HL-60 (cell line): ENCODE measurements at regions not wholly inside any gene's neighbourhood (a gene's known extent, or its start where the extent isn't known, plus 50 kb on each side); places are given as distances from the start of the nearest gene placed in this dataset.

Source experiments
- POLR2AphosphoS5 ChIP-seq: IDR thresholded peaks from 2 replicates; pipeline ENCODE4 v1.6.1; 2012; ENCODE audit warnings: low read depth
- TF ChIP-seq, protein P1 (sequence below): IDR thresholded peaks from one replicate; pipeline ENCODE4 v1.5.1; 2011; ENCODE audit warnings: low read length, control low read depth, inconsistent platforms; ENCODE audit not compliant: insufficient read depth
- TF ChIP-seq, protein P2 (sequence below): IDR thresholded peaks from 2 replicates; pipeline ENCODE4 v1.6.1; 2012; ENCODE audit warnings: low read depth; ENCODE audit not compliant: insufficient replicate concordance

DNA sequence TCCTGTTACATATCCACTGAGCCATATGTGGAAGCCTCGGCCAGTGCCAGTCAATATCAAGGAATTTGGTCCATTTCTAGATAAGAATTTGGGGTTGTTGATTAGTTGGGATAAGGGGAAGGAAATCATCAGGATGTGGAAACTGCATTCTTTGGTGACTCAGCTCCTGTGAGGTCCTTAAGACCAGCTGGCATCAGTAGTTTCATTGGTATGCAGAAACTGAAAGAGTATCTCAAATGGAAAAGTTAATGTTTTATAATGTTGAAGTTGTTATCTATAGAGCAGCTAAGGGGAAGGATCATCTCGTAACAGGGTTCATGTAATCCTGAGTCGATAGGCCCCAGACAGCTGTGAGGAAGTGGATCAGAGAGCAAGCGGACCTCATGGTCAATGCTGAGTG, 52.5 kb upstream of the PRNP start:
- TF ChIP-seq, protein P1, sequence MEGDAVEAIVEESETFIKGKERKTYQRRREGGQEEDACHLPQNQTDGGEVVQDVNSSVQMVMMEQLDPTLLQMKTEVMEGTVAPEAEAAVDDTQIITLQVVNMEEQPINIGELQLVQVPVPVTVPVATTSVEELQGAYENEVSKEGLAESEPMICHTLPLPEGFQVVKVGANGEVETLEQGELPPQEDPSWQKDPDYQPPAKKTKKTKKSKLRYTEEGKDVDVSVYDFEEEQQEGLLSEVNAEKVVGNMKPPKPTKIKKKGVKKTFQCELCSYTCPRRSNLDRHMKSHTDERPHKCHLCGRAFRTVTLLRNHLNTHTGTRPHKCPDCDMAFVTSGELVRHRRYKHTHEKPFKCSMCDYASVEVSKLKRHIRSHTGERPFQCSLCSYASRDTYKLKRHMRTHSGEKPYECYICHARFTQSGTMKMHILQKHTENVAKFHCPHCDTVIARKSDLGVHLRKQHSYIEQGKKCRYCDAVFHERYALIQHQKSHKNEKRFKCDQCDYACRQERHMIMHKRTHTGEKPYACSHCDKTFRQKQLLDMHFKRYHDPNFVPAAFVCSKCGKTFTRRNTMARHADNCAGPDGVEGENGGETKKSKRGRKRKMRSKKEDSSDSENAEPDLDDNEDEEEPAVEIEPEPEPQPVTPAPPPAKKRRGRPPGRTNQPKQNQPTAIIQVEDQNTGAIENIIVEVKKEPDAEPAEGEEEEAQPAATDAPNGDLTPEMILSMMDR, result no peak
- TF ChIP-seq, protein P2, sequence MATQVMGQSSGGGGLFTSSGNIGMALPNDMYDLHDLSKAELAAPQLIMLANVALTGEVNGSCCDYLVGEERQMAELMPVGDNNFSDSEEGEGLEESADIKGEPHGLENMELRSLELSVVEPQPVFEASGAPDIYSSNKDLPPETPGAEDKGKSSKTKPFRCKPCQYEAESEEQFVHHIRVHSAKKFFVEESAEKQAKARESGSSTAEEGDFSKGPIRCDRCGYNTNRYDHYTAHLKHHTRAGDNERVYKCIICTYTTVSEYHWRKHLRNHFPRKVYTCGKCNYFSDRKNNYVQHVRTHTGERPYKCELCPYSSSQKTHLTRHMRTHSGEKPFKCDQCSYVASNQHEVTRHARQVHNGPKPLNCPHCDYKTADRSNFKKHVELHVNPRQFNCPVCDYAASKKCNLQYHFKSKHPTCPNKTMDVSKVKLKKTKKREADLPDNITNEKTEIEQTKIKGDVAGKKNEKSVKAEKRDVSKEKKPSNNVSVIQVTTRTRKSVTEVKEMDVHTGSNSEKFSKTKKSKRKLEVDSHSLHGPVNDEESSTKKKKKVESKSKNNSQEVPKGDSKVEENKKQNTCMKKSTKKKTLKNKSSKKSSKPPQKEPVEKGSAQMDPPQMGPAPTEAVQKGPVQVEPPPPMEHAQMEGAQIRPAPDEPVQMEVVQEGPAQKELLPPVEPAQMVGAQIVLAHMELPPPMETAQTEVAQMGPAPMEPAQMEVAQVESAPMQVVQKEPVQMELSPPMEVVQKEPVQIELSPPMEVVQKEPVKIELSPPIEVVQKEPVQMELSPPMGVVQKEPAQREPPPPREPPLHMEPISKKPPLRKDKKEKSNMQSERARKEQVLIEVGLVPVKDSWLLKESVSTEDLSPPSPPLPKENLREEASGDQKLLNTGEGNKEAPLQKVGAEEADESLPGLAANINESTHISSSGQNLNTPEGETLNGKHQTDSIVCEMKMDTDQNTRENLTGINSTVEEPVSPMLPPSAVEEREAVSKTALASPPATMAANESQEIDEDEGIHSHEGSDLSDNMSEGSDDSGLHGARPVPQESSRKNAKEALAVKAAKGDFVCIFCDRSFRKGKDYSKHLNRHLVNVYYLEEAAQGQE, result no peak
- TF ChIP-seq POLR2AphosphoS5, result no peak
